IMR-90 (cell line): ENCODE measurements at regions not wholly inside any gene's neighbourhood (a gene's known extent, or its start where the extent isn't known, plus 50 kb on each side); places are given as distances from the start of the nearest gene placed in this dataset.

Experiments used
- ATAC-seq: fragments of 200-7000 bp; cut with Tn5 transposase; 2 replicates; pipeline ENCODE4 v1.9.1; 2020; ENCODE audit warnings: low read depth, mild to moderate bottlenecking, moderate library complexity
- BruUV-seq: library from RNA; stranded (reverse); fragments of 400-500 nt; replicated peaks from 2 replicates; lab custom pipeline; 2021; lab: Mats Ljungman, UMichigan
- CTCF ChIA-PET: fragments of 300-600 bp; formaldehyde crosslinking; extraction: SDS; loops from one replicate; lab custom pipeline; 2021; ENCODE audit warnings: antibody characterized with exemption; lab: Yijun Ruan, JAX
- POLR2A ChIA-PET: fragments of 300-600 bp; sonication (Branson Sonifier 250); formaldehyde crosslinking; loops from one replicate; lab custom pipeline; 2022; ENCODE audit warnings: antibody characterized with exemption; ENCODE audit not compliant: unreplicated experiment; lab: Charles Lee
- DNase-seq: peaks from one replicate; pipeline ENCODE4 v3.0.0; 2013
- H2AFZ ChIP-seq: replicated peaks from 2 replicates; pipeline ENCODE3; 2013; ENCODE audit warnings: low read length, mild to moderate bottlenecking; ENCODE audit not compliant: poor library complexity
- H2AK5ac ChIP-seq: 2 replicates; pipeline ENCODE4 v1.6.1; 2013; ENCODE audit warnings: low read depth, low read length, inconsistent platforms
- H2AK9ac ChIP-seq: replicated peaks from 2 replicates; pipeline ENCODE3; 2013; ENCODE audit warnings: mild to moderate bottlenecking, low read depth, low read length, moderate library complexity; ENCODE audit not compliant: poor library complexity
- H2BK120ac ChIP-seq: 2 replicates; pipeline ENCODE4 v1.6.1; 2013; ENCODE audit warnings: low read depth, low read length, inconsistent platforms
- H2BK15ac ChIP-seq: 3 replicates; pipeline ENCODE4 v1.6.1; 2013; ENCODE audit warnings: low read depth, low read length, inconsistent platforms
- H2BK20ac ChIP-seq: 2 replicates; pipeline ENCODE4 v1.6.1; 2013; ENCODE audit warnings: low read depth, mild to moderate bottlenecking, inconsistent platforms, low read length, moderate library complexity
- H2BK5ac ChIP-seq: 2 replicates; pipeline ENCODE4 v1.6.1; 2013; ENCODE audit warnings: mild to moderate bottlenecking, low read depth, low read length, inconsistent platforms; ENCODE audit not compliant: poor library complexity, severe bottlenecking
- H3K14ac ChIP-seq: replicated peaks from 2 replicates; pipeline ENCODE4 v1.6.1; 2013; ENCODE audit warnings: low read depth, low read length, inconsistent platforms
- H3K18ac ChIP-seq: 2 replicates; pipeline ENCODE4 v1.6.1; 2013; ENCODE audit warnings: low read depth, low read length, control low read depth
- H3K23ac ChIP-seq: 2 replicates; pipeline ENCODE4 v1.6.1; 2013; ENCODE audit warnings: low read depth, low read length, inconsistent platforms
- H3K27ac ChIP-seq: 2 replicates; pipeline ENCODE4 v1.5.1; 2013; ENCODE audit warnings: mild to moderate bottlenecking, control low read depth, low read length; ENCODE audit not compliant: insufficient read depth
- H3K27me3 ChIP-seq: 2 replicates; pipeline ENCODE4 v1.6.1; 2013; ENCODE audit warnings: low read length; ENCODE audit not compliant: control insufficient read depth, insufficient read depth
- H3K36me3 ChIP-seq: 2 replicates; pipeline ENCODE4 v1.6.1; 2013; ENCODE audit warnings: low read length, mixed read lengths; ENCODE audit not compliant: control insufficient read depth, insufficient read depth
- H3K4ac ChIP-seq: 2 replicates; pipeline ENCODE4 v1.6.1; 2013; ENCODE audit warnings: low read depth, low read length, inconsistent platforms
- H3K4me1 ChIP-seq: 2 replicates; pipeline ENCODE4 v1.6.1; 2013; ENCODE audit warnings: low read length, mixed read lengths; ENCODE audit not compliant: control insufficient read depth, insufficient read depth
- H3K4me2 ChIP-seq: 2 replicates; pipeline ENCODE4 v1.6.1; 2013; ENCODE audit warnings: low read depth, mild to moderate bottlenecking, control low read depth, low read length, moderate library complexity
- H3K4me3 ChIP-seq: 2 replicates; pipeline ENCODE4 v1.5.1; 2013; ENCODE audit warnings: low read depth, mild to moderate bottlenecking, control low read depth, low read length, moderate library complexity; ENCODE audit not compliant: insufficient read depth
- H3K56ac ChIP-seq: 2 replicates; pipeline ENCODE4 v1.6.1; 2013; ENCODE audit warnings: low read length, inconsistent platforms; ENCODE audit not compliant: insufficient read depth; ENCODE audit errors: extremely low read depth
- H3K79me1 ChIP-seq, 2 experiments: 2 replicates each; pipeline ENCODE4 v1.6.1; 2013; ENCODE audit warnings: low read length in 2 of 2, inconsistent platforms in 1 of 2, low read depth in 1 of 2
- H3K9ac ChIP-seq: 2 replicates; pipeline ENCODE4 v1.6.1; 2013; ENCODE audit warnings: low read depth, low read length, control low read depth
- H3K9me1 ChIP-seq: 2 replicates; pipeline ENCODE4 v1.6.1; 2013; ENCODE audit warnings: low read length, inconsistent platforms; ENCODE audit not compliant: insufficient read depth
- H3K9me3 ChIP-seq: 2 replicates; pipeline ENCODE4 v1.6.1; 2013; ENCODE audit warnings: low read length; ENCODE audit not compliant: control insufficient read depth, insufficient read depth
- H4K20me1 ChIP-seq: 2 replicates; pipeline ENCODE4 v1.6.1; 2013; ENCODE audit warnings: low read length, inconsistent platforms; ENCODE audit not compliant: insufficient read depth
- H4K5ac ChIP-seq: 2 replicates; pipeline ENCODE4 v1.6.1; 2013; ENCODE audit warnings: mild to moderate bottlenecking, low read depth, low read length, control low read depth
- H4K8ac ChIP-seq, 2 experiments: 2 replicates each; pipeline ENCODE4 v1.6.1; 2013; ENCODE audit warnings: low read depth in 2 of 2, low read length in 2 of 2, control low read depth in 1 of 2, inconsistent platforms in 1 of 2
- H4K91ac ChIP-seq: 2 replicates; pipeline ENCODE4 v1.6.1; 2013; ENCODE audit warnings: low read depth, low read length, inconsistent platforms; ENCODE audit not compliant: insufficient read depth
- CHD1 ChIP-seq: IDR thresholded peaks from 2 replicates; pipeline ENCODE4 v1.6.1; 2012; ENCODE audit warnings: low read depth, low read length, improper control_type of control experiment
- MAZ ChIP-seq: IDR thresholded peaks from 2 replicates; pipeline ENCODE4 v1.6.1; 2012; ENCODE audit warnings: low read depth, mild to moderate bottlenecking, low read length, improper control_type of control experiment, moderate library complexity, borderline replicate concordance
- MXI1 ChIP-seq: IDR thresholded peaks from 2 replicates; pipeline ENCODE4 v1.6.1; 2012; ENCODE audit warnings: low read depth, mild to moderate bottlenecking, low read length, moderate library complexity, borderline replicate concordance
- POLR2A ChIP-seq: IDR thresholded peaks from 2 replicates; pipeline ENCODE4 v1.6.1; 2012; ENCODE audit warnings: mild to moderate bottlenecking, low read depth, low read length
- RAD21 ChIP-seq: IDR thresholded peaks from 2 replicates; pipeline ENCODE4 v1.6.1; 2012; ENCODE audit warnings: low read length, improper control_type of control experiment
- RCOR1 ChIP-seq: IDR thresholded peaks from 2 replicates; pipeline ENCODE4 v1.6.1; 2012; ENCODE audit warnings: mild to moderate bottlenecking, low read length, improper control_type of control experiment; ENCODE audit not compliant: insufficient replicate concordance
- RFX5 ChIP-seq: IDR thresholded peaks from 2 replicates; pipeline ENCODE4 v1.8.0; 2012; ENCODE audit warnings: low read depth, mild to moderate bottlenecking, low read length, moderate library complexity
- SMC3 ChIP-seq: fragments of 150-350 bp; IDR thresholded peaks from 2 replicates; pipeline ENCODE4 v1.6.1; 2016; ENCODE audit warnings: low read depth, mild to moderate bottlenecking, antibody characterized with exemption, low read length, moderate library complexity
- WGBS, 2 experiments: methylation state at CpG; one replicate each; pipeline versions ENCODE4 v1.1.5 to v1.1.7; 2013; ENCODE audit warnings: missing lambda C conversion rate in 2 of 2; ENCODE audit not compliant: insufficient read length in 1 of 2; ENCODE audit errors: extremely low coverage in 2 of 2; 5-methylcytosine and 5-hydroxymethylcytosine counted together
- dilution Hi-C: fragments of 300-500 bp; cut with HindIII; formaldehyde crosslinking; loops from one replicate; pipeline ENCODE4 v1.14.3; 2018; ENCODE audit warnings: low sequenced_read_pairs; ENCODE audit not compliant: unreplicated experiment
- in situ Hi-C: fragments of 300-500 bp; cut with MboI; formaldehyde crosslinking; loops from 3 replicates; pipeline ENCODE4 v1.14.3; 2019; ENCODE audit warnings: low sequenced_read_pairs, inconsistent platforms, mixed read lengths
- intact Hi-C: fragments of 100-400 bp; cut with micrococcal nuclease; formaldehyde crosslinking; loops from 2 replicates; pipeline ENCODE4 v1.10.0; 2022
- TF ChIP-seq, protein P1 (sequence below): fragments of 150-350 bp; IDR thresholded peaks from 2 replicates; pipeline ENCODE4 v1.6.1; 2017; ENCODE audit warnings: mild to moderate bottlenecking, antibody characterized with exemption, low read length, low read depth
- TF ChIP-seq, protein P2 (sequence below): fragments of 150-350 bp; IDR thresholded peaks from 2 replicates; pipeline ENCODE4 v1.6.1; 2016; ENCODE audit warnings: low read depth, mild to moderate bottlenecking, low read length, moderate library complexity, borderline replicate concordance

DNA sequence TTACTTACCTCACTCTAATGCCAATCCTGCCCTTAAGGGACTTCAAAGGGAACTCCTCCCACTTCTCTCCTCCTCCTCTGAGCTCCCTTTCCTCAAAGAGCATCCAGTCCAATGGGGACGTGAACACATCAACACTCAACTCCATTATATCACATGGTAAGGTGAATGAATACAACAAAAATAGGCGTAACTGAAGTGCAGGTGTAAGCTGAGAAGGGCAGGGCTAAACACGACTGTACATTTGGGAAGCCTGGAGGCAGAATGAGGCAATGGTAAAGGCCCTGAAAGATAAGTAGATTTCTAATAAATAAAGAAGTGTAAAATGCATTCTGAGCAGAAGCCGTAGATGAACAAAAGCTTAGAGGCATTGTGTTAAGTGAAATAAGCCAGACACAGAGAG lies 226.1 kb upstream of the TRIB2 start:
- no peak overlapping the region for H3K23ac ChIP-seq
- H3K79me1 ChIP-seq: no peaks in the 10 kb centered on the region
- H2AK9ac ChIP-seq: no peak overlapping the region
- no peak overlapping the region for H2BK15ac ChIP-seq
- ATAC-seq: no peak
- H3K4me3 ChIP-seq: no peak overlapping the region
- no peak overlapping the region for H3K14ac ChIP-seq
- peaks cover 4% of the 10 kb centered on the region; the same call in 1 of the 2 replicates for H3K4me1 ChIP-seq
- no peak for TF ChIP-seq RCOR1
- TF ChIP-seq MAZ: no peak
- TF ChIP-seq MXI1: no peak
- TF ChIP-seq RFX5: no peak
- no peak for TF ChIP-seq RAD21
- TF ChIP-seq SMC3: no peak
- TF ChIP-seq POLR2A: no peak
- TF ChIP-seq, protein P1, sequence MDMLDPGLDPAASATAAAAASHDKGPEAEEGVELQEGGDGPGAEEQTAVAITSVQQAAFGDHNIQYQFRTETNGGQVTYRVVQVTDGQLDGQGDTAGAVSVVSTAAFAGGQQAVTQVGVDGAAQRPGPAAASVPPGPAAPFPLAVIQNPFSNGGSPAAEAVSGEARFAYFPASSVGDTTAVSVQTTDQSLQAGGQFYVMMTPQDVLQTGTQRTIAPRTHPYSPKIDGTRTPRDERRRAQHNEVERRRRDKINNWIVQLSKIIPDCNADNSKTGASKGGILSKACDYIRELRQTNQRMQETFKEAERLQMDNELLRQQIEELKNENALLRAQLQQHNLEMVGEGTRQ: no peak
- TF ChIP-seq, protein P2, sequence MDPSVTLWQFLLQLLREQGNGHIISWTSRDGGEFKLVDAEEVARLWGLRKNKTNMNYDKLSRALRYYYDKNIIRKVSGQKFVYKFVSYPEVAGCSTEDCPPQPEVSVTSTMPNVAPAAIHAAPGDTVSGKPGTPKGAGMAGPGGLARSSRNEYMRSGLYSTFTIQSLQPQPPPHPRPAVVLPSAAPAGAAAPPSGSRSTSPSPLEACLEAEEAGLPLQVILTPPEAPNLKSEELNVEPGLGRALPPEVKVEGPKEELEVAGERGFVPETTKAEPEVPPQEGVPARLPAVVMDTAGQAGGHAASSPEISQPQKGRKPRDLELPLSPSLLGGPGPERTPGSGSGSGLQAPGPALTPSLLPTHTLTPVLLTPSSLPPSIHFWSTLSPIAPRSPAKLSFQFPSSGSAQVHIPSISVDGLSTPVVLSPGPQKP: no peak
- TF ChIP-seq CHD1: no peak
- H3K27ac ChIP-seq: no peak overlapping the region
- H3K4ac ChIP-seq: no peak overlapping the region
- no peaks in the 10 kb centered on the region for H3K36me3 ChIP-seq
- no TSS peak for BruUV-seq
- H3K56ac ChIP-seq: no peak overlapping the region
- no peak overlapping the region for H4K91ac ChIP-seq
- POLR2A ChIA-PET: no interaction called here
- H4K20me1 ChIP-seq: no peaks in the 10 kb centered on the region
- H2AFZ ChIP-seq: no peak overlapping the region
- no peak for DNase-seq
- CTCF ChIA-PET: interaction anchor here (0.5 kb wide), 1 partner anchor 389 kb away, joined by 3 read pairs; no protein-coding TSS in a partner anchor
- no peak overlapping the region for H4K8ac ChIP-seq
- peak overlapping the region; percentile 53; the same call in 1 of the 2 replicates for H2AK5ac ChIP-seq
- H3K9me3 ChIP-seq: no peaks in the 10 kb centered on the region
- in situ Hi-C loops (no loop called here), intact Hi-C loops (no loop called here), dilution Hi-C loops (no loop called here)
- no peak overlapping the region for H2BK5ac ChIP-seq
- H3K9ac ChIP-seq: no peak overlapping the region
- no peak overlapping the region for H3K4me2 ChIP-seq
- H4K5ac ChIP-seq: no peak overlapping the region
- no peaks in the 10 kb centered on the region; the same call in 1 of the 2 replicates for H3K27me3 ChIP-seq
- H3K18ac ChIP-seq: no peak overlapping the region
- 80% methylated on average over 2 of the region's 4 CpGs; no CpG with 5 or more reads in 1 of the 2 experiments for WGBS, 2 experiments
- peaks cover 9% of the 10 kb centered on the region for H3K9me1 ChIP-seq
- no peak overlapping the region for H2BK20ac ChIP-seq
- no peak overlapping the region for H2BK120ac ChIP-seq
